ENCODE measurements at regions not wholly inside any gene's neighbourhood (a gene's known extent, or its start where the extent isn't known, plus 50 kb on each side); places are given as distances from the start of the nearest gene placed in this dataset.

DNA sequence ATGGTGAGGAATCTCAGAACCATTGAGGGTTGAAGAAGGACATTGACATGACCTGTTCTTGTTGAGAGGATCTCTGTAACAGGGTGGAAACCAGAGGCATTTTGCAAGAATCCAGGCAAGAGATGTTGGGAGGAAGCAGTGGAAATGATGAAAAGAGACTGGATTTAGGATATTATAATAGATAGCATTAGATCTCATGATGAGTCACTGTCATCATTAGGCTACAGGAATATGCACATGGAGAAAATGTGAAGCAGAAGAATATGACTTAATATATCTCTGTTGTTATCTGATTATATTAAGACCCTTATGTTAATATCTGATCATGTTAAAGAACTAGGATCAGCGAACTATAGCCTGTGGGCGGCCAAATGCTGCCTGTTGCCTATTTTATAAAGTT is 393.0 kb upstream of the MTPN start:
- Histone ChIP-seq H3K9ac (replicated peaks in 1 of 4; ENCODE audit: extremely low read depth in 1 of 4, low read depth in 3 of 4, low read length in 3 of 4) (no peak overlapping the region), H3K4me2 (ENCODE audit: insufficient read depth in 1 of 2, low read depth in 2 of 2, low read length in 2 of 2) (no peak overlapping the region), H3K18ac (ENCODE audit: extremely low read depth, low read length) (no peak overlapping the region), H3K36me3 (ENCODE audit: control insufficient read depth in 2 of 4, insufficient read depth in 4 of 4, low read length in 3 of 4) (no peaks in the 10 kb centered on the region), H3K27ac (ENCODE audit: low read depth, low read length) (no peak overlapping the region), H2BK120ac (replicated peaks; ENCODE audit: low read depth, low read length) (no peak overlapping the region), H3K4ac (replicated peaks; ENCODE audit: insufficient read length, low read depth, low read length) (no peak overlapping the region), H2BK5ac (ENCODE audit: low read depth, low read length) (no peak overlapping the region), H3K79me2 (ENCODE audit: control insufficient read depth in 1 of 2, insufficient read depth in 2 of 2, low read length in 2 of 2) (no peaks in the 10 kb centered on the region), H2AK5ac (ENCODE audit: low read depth, low read length) (no peak overlapping the region), H2BK20ac (ENCODE audit: low read length) (no peak overlapping the region), H3K23me2 (ENCODE audit: low read depth, low read length) (0 out of 2 replicates have a peak, but pooled peaks cover 4% of the 10 kb centered on the region), H2BK12ac (ENCODE audit: low read depth, low read length) (no peak overlapping the region), H3K14ac (ENCODE audit: insufficient read length) (no peak overlapping the region), H4K91ac (replicated peaks; ENCODE audit: insufficient read length, low read length) (no peak overlapping the region), H3K56ac (replicated peaks; ENCODE audit: insufficient read length, low read depth, low read length) (no peak overlapping the region), H2BK15ac (ENCODE audit: low read length) (no peak overlapping the region), H3K4me3 (ENCODE audit: extremely low read depth in 1 of 4, insufficient read depth in 2 of 4, low read depth in 3 of 4, low read length in 4 of 4) (no peak overlapping the region), H3K27me3 (replicated peaks in 1 of 4; ENCODE audit: control insufficient read depth in 3 of 4, extremely low read depth in 1 of 4, insufficient read depth in 3 of 4, low read length in 3 of 4) (no peaks in the 10 kb centered on the region), H3K23ac (ENCODE audit: insufficient read length) (no peak overlapping the region), H4K5ac (ENCODE audit: insufficient read length, low read depth, low read length) (no peak overlapping the region), H3K79me1 (ENCODE audit: low read depth, low read length) (no peaks in the 10 kb centered on the region), H4K20me1 (replicated peaks in 1 of 2; ENCODE audit: control insufficient read depth in 1 of 2, insufficient read depth in 2 of 2, low read length in 2 of 2) (no peaks in the 10 kb centered on the region), H3K4me1 (replicated peaks in 1 of 4; ENCODE audit: control insufficient read depth in 3 of 4, insufficient read depth in 4 of 4, low read length in 3 of 4) (no peaks in the 10 kb centered on the region), H4K8ac (ENCODE audit: extremely low read depth, insufficient read depth, low read length) (no peak overlapping the region), H2AFZ (ENCODE audit: low read length) (peak overlapping the region; percentile 76; the same call in 1 of the 2 replicates), H3K9me3 (ENCODE audit: insufficient read depth in 2 of 2, low read depth in 1 of 2, low read length in 1 of 2) (no peaks in the 10 kb centered on the region)
- ChIA-PET POLR2A (ENCODE audit: partially characterized antibody) (no interaction called here), CTCF (ENCODE audit: partially characterized antibody) (interaction anchor here (1.0 kb wide), 1 partner anchor 192 kb away, joined by 3 read pairs; no protein-coding TSS in a partner anchor)
- 92% methylated on average over 2 of the region's 2 CpGs; no CpG with 5 or more reads in 1 of the 2 experiments for WGBS, 2 experiments (ENCODE audit: extremely low coverage in 1 of 2, insufficient coverage in 1 of 2, insufficient read length in 1 of 2, insufficient replicate concordance in 2 of 2, low coverage in 1 of 2, low lambda C conversion rate in 2 of 2, missing lambda C conversion rate in 1 of 2)
- FAIRE-seq (no peak), DNase-seq (ENCODE audit: low read depth in 1 of 2, low spot score in 2 of 2) (no peak)
- TF ChIP-seq ZNF274 (IDR thresholded peaks at IDR 0.05; ENCODE audit: borderline replicate concordance, extremely low read depth, low read length) (no peak), TEAD4 (IDR thresholded peaks at IDR 0.05; ENCODE audit: low read depth, low read length) (no peak), POLR2AphosphoS5 (IDR thresholded peaks at IDR 0.05; ENCODE audit: low read depth, low read length) (no peak), EGR1 (IDR thresholded peaks at IDR 0.05; ENCODE audit: borderline replicate concordance, low read depth, low read length) (no peak), SIX5 (IDR thresholded peaks at IDR 0.05; ENCODE audit: low read depth, low read length) (no peak), BCL11A (IDR thresholded peaks at IDR 0.05; ENCODE audit: low read depth in 2 of 2, low read length in 2 of 2) (no peak), ASH2L (IDR thresholded peaks at IDR 0.05; ENCODE audit: low read length) (no peak)
